GM18867 (cell line): ENCODE measurements at regions not wholly inside any gene's neighbourhood (a gene's known extent, or its start where the extent isn't known, plus 50 kb on each side); places are given as distances from the start of the nearest gene placed in this dataset.

Source experiments
- ATAC-seq: cut with Tn5 transposase; IDR thresholded peaks from one replicate; pipeline ENCODE4 v1.9.1; 2021; ENCODE audit warnings: mild to moderate bottlenecking, moderate library complexity; ENCODE audit not compliant: unreplicated experiment

DNA sequence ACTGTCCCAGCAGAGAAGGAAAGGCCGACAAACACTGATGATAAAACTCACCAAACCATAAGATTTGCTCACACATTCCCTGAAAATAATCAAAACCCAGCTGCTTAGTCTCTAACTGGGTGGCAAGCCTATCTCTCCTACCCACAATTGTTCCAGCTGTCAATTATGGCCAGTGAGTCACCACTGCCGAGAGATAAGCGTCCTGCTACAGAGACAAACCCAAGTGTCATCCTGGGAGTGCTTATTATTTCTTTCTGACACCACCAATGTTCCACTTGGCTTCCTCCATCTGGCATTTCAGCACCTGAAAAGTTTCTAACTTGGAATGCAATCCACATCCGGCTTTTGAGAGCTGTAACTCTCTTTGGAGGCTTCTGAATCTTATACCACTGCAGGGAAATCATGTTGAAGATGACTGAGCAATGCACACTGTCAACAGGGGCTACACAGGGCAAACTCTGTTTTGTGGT is 51.5 kb upstream of the VAV3 start:
- no peak for ATAC-seq
